Naive B cell (primary cell): ENCODE measurements at regions not wholly inside any gene's neighbourhood (a gene's known extent, or its start where the extent isn't known, plus 50 kb on each side); places are given as distances from the start of the nearest gene placed in this dataset.

Experiments
- ATAC-seq, 2 donors: fragments of 150-1000 bp; cut with Tn5 transposase; 2 replicates each; pipeline ENCODE4 v1.10.0; 2021; ENCODE audit warnings: low read depth in 2 of 2, mild to moderate bottlenecking in 2 of 2, moderate library complexity in 2 of 2
- DNase-seq: peaks from one replicate; pipeline ENCODE4 v3.0.0; 2022
- H3K27ac Mint-ChIP-seq, 6 donors: one replicate each; pipeline ENCODE4 v1.8.0; 2020 to 2022; ENCODE audit warnings: mild to moderate bottlenecking in 6 of 6, mixed read lengths in 6 of 6, moderate library complexity in 5 of 6, inconsistent platforms in 2 of 6
- H3K27me3 Mint-ChIP-seq, 3 donors: one replicate each; pipeline ENCODE4 v1.8.0; 2021 to 2022; ENCODE audit warnings: mixed read lengths in 3 of 3, mild to moderate bottlenecking in 1 of 3
- H3K36me3 Mint-ChIP-seq, 2 donors: one replicate each; pipeline ENCODE4 v1.8.0; 2020 to 2022; ENCODE audit warnings: mixed read lengths in 2 of 2, inconsistent platforms in 1 of 2, mild to moderate bottlenecking in 1 of 2
- H3K4me1 Mint-ChIP-seq, 3 donors: one replicate each; pipeline ENCODE4 v1.8.0; 2020 to 2022; ENCODE audit warnings: mixed read lengths in 3 of 3, inconsistent platforms in 1 of 3, mild to moderate bottlenecking in 1 of 3, moderate library complexity in 1 of 3
- H3K4me3 Mint-ChIP-seq, 8 donors: one replicate each; pipeline ENCODE4 v1.8.0; 2020 to 2022; ENCODE audit warnings: mild to moderate bottlenecking in 8 of 8, mixed read lengths in 8 of 8, moderate library complexity in 8 of 8, inconsistent platforms in 2 of 8
- H3K9me3 Mint-ChIP-seq, 7 donors: one replicate each; pipeline ENCODE4 v1.8.0; 2020 to 2022; ENCODE audit warnings: mixed read lengths in 7 of 7, mild to moderate bottlenecking in 5 of 7, inconsistent platforms in 2 of 7, moderate library complexity in 1 of 7

DNA sequence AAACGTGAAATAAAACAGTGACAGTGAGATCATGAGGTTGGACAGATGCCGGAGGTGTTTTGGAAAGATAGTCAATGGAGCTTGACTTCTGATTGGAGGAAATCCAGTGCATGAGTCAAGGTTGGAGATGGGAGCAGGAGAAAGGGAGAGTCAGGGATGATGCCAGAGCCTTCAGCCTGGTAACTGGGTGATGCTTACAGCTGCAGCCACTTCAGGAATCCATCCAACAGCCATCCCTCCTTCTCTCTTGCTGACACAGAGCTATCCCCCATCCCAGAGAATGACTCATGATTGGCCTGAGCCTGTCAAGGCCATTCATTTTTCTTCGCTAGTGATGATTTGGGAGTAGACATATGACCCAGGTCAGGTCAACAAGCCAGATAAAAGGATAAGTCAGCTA is 112.8 kb downstream of the SAMD5 start:
- H3K4me3 Mint-ChIP-seq, result no peak overlapping the region
- H3K36me3 Mint-ChIP-seq, result no peaks in the 10 kb centered on the region
- peaks cover 0 to 4% (median 0%) of the 10 kb centered on the region in 3 donors for H3K27me3 Mint-ChIP-seq
- no peak for DNase-seq
- no peak for ATAC-seq
- no peak overlapping the region for H3K27ac Mint-ChIP-seq
- no peaks in the 10 kb centered on the region for H3K4me1 Mint-ChIP-seq
- H3K9me3 Mint-ChIP-seq, result peaks cover 0 to 13% (median 2%) of the 10 kb centered on the region in 7 donors

DNA sequence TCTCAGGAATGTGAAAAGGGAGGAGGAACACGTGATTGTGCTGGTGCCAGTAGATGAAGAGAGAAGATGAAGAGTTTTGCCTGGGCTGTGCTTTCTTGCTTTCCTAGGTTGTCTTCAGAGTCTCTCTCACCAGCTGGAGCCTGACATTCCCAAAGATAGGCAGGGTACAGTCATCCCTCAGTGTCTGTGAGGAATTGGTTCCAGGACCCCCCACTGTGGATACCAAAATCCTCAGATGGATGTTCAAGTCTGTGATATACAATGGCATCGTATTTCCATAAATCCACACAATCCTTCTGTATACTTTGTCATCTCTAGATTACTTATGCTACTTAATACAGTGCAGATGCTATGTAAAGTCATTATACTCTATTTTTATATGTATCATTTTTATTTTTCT is 113.5 kb downstream of the SAMD5 start:
- no peak overlapping the region for H3K27ac Mint-ChIP-seq
- peaks cover 0 to 4% (median 0%) of the 10 kb centered on the region in 3 donors for H3K27me3 Mint-ChIP-seq
- no peak for ATAC-seq
- H3K36me3 Mint-ChIP-seq, result no peaks in the 10 kb centered on the region
- H3K9me3 Mint-ChIP-seq, result peaks cover 0 to 13% (median 2%) of the 10 kb centered on the region in 7 donors
- no peak overlapping the region for H3K4me3 Mint-ChIP-seq
- DNase-seq, result no peak
- H3K4me1 Mint-ChIP-seq, result no peaks in the 10 kb centered on the region

DNA sequence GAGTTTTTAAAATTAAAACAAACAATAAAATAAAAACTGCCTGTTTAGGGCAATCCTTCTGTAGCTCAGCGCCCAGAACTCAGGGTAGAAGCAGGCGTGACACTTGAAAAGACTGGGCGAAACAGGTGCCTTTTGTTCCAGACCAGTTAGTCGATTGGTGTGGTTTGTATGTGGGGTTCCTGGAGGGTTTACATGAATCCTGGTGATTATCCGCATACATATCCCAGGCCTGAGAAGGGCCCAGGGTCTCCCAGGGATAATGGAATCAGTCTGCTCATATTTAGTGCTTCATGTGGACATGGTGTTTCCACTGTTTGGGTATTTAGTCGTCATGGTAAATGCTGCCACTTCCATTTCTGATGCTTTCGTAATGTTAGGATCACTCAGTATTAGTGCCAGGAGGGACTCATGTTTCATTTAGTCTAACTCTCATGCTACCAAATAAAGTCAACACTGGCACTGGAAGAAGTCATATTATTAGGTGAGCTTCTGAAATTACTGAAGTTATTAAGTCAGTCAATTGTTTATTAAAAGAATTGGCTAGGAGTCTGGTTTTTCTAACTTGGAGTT is 116.5 kb downstream of the SAMD5 start:
- ATAC-seq (no peak), DNase-seq (no peak)
- no peak overlapping the region for H3K4me3 Mint-ChIP-seq
- no peaks in the 10 kb centered on the region for H3K36me3 Mint-ChIP-seq
- no peak overlapping the region for H3K27ac Mint-ChIP-seq
- H3K27me3 Mint-ChIP-seq, result no peaks in the 10 kb centered on the region
- H3K9me3 Mint-ChIP-seq, result peaks cover 0 to 13% (median 0%) of the 10 kb centered on the region in 7 donors
- no peaks in the 10 kb centered on the region for H3K4me1 Mint-ChIP-seq

DNA sequence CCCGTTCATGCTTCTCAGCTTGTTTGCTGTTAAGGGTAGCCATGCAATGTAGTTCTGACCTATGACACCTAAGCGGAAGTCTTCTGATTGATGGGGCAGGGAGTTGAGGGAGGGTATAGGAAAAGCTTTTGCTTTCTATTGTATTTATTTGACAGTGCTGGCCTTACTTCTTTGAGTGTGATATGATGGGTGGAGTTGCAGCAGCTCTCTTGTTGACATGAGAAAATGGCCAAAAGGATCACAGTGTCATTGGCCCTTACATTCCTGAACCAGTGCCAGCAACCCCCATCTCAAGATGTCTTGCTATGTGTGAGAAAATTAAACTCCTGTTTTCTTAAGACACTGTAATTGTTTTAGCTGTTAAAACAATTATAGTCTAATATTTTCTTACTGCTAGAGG is 117.5 kb downstream of the SAMD5 start:
- H3K27me3 Mint-ChIP-seq, result no peaks in the 10 kb centered on the region
- H3K27ac Mint-ChIP-seq, result no peak overlapping the region
- DNase-seq (no peak), ATAC-seq (no peak)
- H3K4me1 Mint-ChIP-seq, result no peaks in the 10 kb centered on the region
- H3K36me3 Mint-ChIP-seq, result no peaks in the 10 kb centered on the region
- peaks cover 0 to 16% (median 3%) of the 10 kb centered on the region in 7 donors for H3K9me3 Mint-ChIP-seq
- no peak overlapping the region for H3K4me3 Mint-ChIP-seq

DNA sequence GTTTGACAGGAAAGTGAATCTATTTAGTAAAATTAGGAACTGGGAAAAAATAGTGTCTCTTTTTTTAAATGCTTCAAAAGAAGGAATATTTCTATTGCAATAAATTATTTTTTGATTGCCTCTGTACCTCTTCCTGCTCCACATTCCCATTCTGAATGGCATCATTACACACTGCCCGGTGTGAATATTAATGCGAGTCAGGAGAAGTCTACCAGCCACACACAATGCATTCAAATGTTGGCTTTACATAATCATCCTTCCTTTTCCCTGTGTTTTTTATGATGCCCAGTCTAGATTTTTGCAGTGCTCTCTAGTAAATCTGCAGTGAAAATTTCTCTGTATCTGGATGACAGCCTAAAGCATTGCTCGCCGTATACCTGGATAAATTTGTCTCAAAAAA is 118.9 kb downstream of the SAMD5 start:
- H3K27ac Mint-ChIP-seq, result no peak overlapping the region
- H3K36me3 Mint-ChIP-seq, result no peaks in the 10 kb centered on the region
- DNase-seq, result no peak
- no peak for ATAC-seq
- H3K9me3 Mint-ChIP-seq, result peaks cover 0 to 18% (median 8%) of the 10 kb centered on the region in 7 donors
- H3K27me3 Mint-ChIP-seq, result no peaks in the 10 kb centered on the region
- H3K4me3 Mint-ChIP-seq, result no peak overlapping the region
- H3K4me1 Mint-ChIP-seq, result no peaks in the 10 kb centered on the region

DNA sequence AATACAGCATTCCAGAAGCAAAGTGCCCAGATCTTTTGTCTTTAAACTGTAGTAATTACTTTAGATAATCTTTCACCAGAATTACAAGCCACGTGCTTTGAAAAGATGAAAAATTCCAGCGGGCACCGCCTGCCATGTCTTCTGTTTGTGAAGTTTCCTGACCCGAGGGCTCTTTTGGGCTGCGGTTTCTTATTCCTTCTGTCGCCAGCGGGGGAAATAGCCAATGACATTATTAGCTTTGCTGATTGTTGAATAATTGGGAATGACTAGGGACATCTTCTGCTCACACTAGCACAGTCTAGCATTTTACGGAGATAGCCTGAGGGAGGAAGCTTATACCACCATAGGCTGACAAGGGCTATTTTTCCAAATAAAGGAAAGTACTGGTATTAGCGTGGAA is 124.7 kb downstream of the SAMD5 start:
- no peak for DNase-seq
- Mint-ChIP-seq H3K27me3 (no peaks in the 10 kb centered on the region), H3K4me3 (no peak overlapping the region), H3K4me1 (no peaks in the 10 kb centered on the region), H3K36me3 (no peaks in the 10 kb centered on the region), H3K9me3 (peaks cover 7 to 36% (median 14%) of the 10 kb centered on the region in 7 donors), H3K27ac (no peak overlapping the region)
- ATAC-seq, result no peak

DNA sequence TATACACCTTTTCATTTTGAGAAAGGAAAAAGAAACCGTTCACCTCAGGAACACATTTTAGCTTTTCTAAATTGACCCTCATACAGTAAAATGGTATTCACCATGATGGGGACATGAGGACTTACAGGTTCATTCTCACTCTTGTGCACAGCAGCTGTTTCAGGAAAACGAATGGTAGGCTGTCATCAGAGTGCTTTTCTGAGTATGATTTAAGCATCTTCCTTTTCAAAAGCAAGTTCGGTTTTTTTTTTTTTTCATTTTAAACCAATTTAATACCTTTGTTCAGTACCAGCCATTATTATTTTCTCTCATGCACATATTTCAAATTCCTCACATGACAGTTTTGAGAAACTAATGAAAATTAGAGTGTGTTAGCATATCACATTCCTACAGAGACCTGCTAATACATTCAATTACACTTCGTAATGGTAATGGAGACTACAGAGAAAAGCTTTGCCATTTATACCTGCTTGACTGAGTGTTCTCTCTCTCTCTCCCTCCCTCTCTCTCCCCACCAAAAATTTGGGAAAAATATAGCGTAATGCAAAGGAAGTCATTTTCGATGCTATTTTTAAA is 129.2 kb downstream of the SAMD5 start:
- no peaks in the 10 kb centered on the region for H3K27me3 Mint-ChIP-seq
- no peak overlapping the region for H3K27ac Mint-ChIP-seq
- H3K4me1 Mint-ChIP-seq, result no peaks in the 10 kb centered on the region
- H3K36me3 Mint-ChIP-seq, result no peaks in the 10 kb centered on the region
- ATAC-seq (no peak), DNase-seq (no peak)
- H3K9me3 Mint-ChIP-seq, result peaks cover 5 to 28% (median 9%) of the 10 kb centered on the region in 7 donors
- no peak overlapping the region for H3K4me3 Mint-ChIP-seq

DNA sequence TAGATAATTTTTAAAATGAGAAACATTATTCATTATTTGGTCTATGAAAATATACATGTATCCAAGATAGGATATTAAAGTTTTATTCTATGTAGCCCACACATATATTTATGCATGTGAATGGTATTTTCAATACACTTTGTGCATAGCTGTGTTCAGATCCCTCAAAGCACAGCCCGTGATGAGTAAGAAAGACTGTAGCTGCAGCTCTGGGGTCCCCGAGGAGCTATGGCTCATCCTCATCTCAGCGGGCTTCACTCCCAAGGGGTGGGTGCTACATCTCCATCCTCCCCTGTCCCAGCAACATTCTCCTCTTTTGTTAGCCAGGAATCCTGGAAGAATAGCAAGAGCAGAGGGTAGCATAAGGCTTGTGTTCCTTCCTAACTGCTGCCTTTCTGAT is 130.8 kb downstream of the SAMD5 start:
- H3K27ac Mint-ChIP-seq, result no peak overlapping the region
- no peaks in the 10 kb centered on the region for H3K4me1 Mint-ChIP-seq
- DNase-seq, result no peak
- no peak overlapping the region for H3K4me3 Mint-ChIP-seq
- no peak for ATAC-seq
- H3K36me3 Mint-ChIP-seq, result no peaks in the 10 kb centered on the region
- peaks cover 3 to 20% (median 5%) of the 10 kb centered on the region in 7 donors for H3K9me3 Mint-ChIP-seq
- H3K27me3 Mint-ChIP-seq, result no peaks in the 10 kb centered on the region

DNA sequence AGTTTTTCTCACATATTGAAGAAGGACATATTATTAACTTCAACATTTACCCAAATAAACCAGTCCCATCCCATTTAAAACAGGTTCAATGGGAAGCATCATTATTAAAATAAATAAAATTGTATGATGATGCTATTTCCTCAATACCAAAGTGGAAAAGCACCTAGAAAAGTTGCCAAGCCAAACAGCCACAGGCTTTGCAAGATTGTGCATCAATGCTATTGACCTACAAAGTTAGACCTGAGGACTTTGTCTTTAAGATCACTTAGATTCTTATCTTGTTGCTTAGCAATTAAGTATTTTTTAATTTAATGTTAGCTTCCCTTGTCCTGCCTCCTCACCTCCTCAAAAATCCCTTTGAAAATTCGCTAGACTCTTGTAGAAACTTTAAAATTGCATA is 132.1 kb downstream of the SAMD5 start:
- no peaks in the 10 kb centered on the region for H3K27me3 Mint-ChIP-seq
- H3K36me3 Mint-ChIP-seq, result no peaks in the 10 kb centered on the region
- peaks cover 0 to 7% (median 0%) of the 10 kb centered on the region in 7 donors for H3K9me3 Mint-ChIP-seq
- no peaks in the 10 kb centered on the region for H3K4me1 Mint-ChIP-seq
- no peak overlapping the region for H3K4me3 Mint-ChIP-seq
- H3K27ac Mint-ChIP-seq, result no peak overlapping the region
- DNase-seq (no peak), ATAC-seq (no peak)

DNA sequence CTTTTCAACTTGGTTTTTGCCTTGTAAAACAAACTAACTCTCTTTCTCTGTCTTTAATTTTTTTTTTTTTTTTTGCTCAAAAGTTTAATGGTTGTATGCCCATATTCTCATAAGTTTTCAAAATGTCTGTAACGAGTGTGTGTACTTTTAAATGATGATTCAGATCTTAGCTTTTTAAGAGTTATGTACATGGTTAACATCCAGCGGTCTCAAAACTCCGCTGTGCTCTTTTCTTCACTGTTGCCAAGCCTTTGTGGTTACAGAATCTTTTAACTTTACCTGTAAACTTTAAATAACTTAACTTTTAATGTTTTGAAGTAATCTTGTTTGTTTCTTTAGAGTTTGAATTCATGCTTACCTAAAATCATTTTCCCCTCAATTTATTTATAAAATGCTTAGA is 133.0 kb downstream of the SAMD5 start:
- H3K27me3 Mint-ChIP-seq, result no peaks in the 10 kb centered on the region
- no peaks in the 10 kb centered on the region for H3K36me3 Mint-ChIP-seq
- H3K4me1 Mint-ChIP-seq, result no peaks in the 10 kb centered on the region
- no peak overlapping the region for H3K27ac Mint-ChIP-seq
- DNase-seq, result no peak
- no peak overlapping the region for H3K4me3 Mint-ChIP-seq
- ATAC-seq, result no peak
- H3K9me3 Mint-ChIP-seq, result peaks cover 0 to 2% (median 0%) of the 10 kb centered on the region in 7 donors

DNA sequence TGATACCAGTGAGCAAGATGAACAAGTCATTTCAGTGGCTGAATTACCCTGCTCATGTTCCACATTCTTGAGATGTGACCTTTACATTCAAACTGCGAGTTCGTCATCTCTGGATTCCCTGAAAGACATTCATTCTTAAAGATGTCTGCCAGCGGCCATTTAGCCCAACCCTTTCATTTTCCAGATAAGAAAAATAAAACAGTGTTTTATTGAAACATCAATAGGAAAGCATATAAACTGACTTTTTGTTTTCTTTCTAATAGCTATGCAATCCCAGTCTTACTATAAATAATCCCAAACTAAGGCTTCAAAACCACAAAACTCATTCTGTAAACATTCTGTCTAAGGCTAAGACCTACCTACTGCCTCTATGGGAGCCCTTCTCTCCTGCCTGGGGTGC is 134.0 kb downstream of the SAMD5 start:
- no peaks in the 10 kb centered on the region for H3K36me3 Mint-ChIP-seq
- H3K4me1 Mint-ChIP-seq, result no peaks in the 10 kb centered on the region
- H3K4me3 Mint-ChIP-seq, result no peak overlapping the region
- no peak overlapping the region for H3K27ac Mint-ChIP-seq
- no peak for DNase-seq
- ATAC-seq, result no peak
- no peaks in the 10 kb centered on the region for H3K27me3 Mint-ChIP-seq
- peaks cover 0 to 5% (median 0%) of the 10 kb centered on the region in 7 donors for H3K9me3 Mint-ChIP-seq

DNA sequence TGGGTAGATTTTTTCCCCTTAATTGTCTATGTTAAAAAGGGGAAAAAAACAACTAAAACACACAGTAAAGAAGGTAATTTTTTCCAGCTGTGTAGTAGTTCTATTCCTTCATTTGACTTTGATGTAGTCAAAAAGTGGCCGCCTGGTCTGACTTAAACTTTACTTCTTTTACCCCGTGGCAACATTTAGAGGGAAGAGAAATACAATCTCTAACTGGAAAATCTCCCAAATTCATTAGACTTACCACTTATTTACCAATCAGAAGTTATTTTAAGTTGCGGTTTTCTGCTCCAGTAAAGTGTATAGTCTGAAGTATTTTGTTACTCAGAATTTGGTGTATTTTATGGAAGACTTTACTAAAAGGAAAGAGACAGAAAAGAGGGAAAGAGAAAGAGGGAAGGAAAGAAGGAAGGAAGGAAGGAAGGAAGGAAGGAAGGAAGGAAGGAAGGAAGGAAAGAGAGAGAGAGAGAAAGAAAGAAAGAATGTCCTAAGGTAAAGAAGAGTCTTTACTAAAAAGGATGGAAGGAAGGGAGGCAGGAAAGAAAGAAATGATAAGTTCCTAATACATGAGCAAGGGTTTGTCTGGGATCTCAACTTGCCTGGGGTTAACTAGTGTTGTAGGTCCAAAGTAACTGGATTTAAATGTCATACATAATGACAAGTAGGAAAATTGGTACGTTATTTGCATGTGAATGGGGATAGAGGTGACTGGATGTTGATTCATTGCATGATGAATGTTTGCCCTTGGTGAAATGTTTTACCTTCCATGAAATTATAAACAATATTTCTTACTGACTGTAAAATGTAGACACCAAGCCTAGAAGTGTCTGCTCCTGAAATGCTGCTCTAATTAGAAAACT is 135.1 kb downstream of the SAMD5 start:
- Mint-ChIP-seq H3K9me3 (peaks cover 0 to 5% (median 0%) of the 10 kb centered on the region in 7 donors), H3K4me3 (no peak overlapping the region), H3K27ac (no peak overlapping the region), H3K27me3 (no peaks in the 10 kb centered on the region), H3K36me3 (no peaks in the 10 kb centered on the region), H3K4me1 (no peaks in the 10 kb centered on the region)
- no peak for DNase-seq
- no peak for ATAC-seq

DNA sequence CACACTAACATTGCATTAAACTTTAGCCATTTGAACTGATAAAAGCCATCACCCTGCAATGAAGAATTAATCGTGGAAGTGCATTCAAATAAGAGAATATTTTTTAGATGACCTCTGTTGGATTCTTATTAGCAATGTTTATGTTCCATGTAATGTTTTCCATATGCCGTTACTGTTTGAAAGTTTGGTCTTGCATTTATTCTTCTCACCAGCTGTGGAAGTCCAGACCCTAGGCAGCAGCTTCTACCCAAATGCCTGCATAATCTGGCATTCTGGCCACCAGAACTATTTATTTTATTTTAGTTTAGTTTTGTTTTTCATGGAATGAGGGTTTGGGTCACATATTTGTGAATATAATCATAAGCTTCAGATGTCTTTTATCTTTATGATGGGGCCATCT is 140.4 kb downstream of the SAMD5 start:
- Mint-ChIP-seq H3K27ac (no peak overlapping the region), H3K9me3 (peaks cover 0 to 5% (median 0%) of the 10 kb centered on the region in 7 donors), H3K4me1 (no peaks in the 10 kb centered on the region), H3K4me3 (no peak overlapping the region), H3K36me3 (no peaks in the 10 kb centered on the region), H3K27me3 (no peaks in the 10 kb centered on the region)
- DNase-seq (no peak), ATAC-seq (no peak)
